ENCODE measurements at regions not wholly inside any gene's neighbourhood (a gene's known extent, or its start where the extent isn't known, plus 50 kb on each side); places are given as distances from the start of the nearest gene placed in this dataset.

GRCh38 chr2:67572721-67573435 is 175.7 kb downstream of the ETAA1 start:
- Histone ChIP-seq H3K27me3 (ENCODE audit: control insufficient read depth, insufficient read depth, low read length) (no peaks in the 10 kb centered on the region), H3K4me3 (ENCODE audit: low read depth, low read length) (no peak overlapping the region), H3K36me3 (ENCODE audit: control insufficient read depth, insufficient read depth, low read length) (no peaks in the 10 kb centered on the region)
- no peak for DNase-seq (ENCODE audit: low read depth)
- TF ChIP-seq CTCF (IDR thresholded peaks at IDR 0.05; ENCODE audit: insufficient read depth, low read length, poor library complexity, severe bottlenecking): no peak

GRCh38 chr2:67574230-67574629 is 177.1 kb downstream of the ETAA1 start:
- no peak for DNase-seq (ENCODE audit: low read depth)
- Histone ChIP-seq H3K27me3 (ENCODE audit: control insufficient read depth, insufficient read depth, low read length) (no peaks in the 10 kb centered on the region), H3K4me3 (ENCODE audit: low read depth, low read length) (no peak overlapping the region), H3K36me3 (ENCODE audit: control insufficient read depth, insufficient read depth, low read length) (no peaks in the 10 kb centered on the region)
- no peak for TF ChIP-seq CTCF (IDR thresholded peaks at IDR 0.05; ENCODE audit: insufficient read depth, low read length, poor library complexity, severe bottlenecking)

- TF ChIP-seq CTCF (IDR thresholded peaks at IDR 0.05; ENCODE audit: insufficient read depth, low read length, poor library complexity, severe bottlenecking): no peak
- Histone ChIP-seq H3K4me3 (ENCODE audit: low read depth, low read length) (no peak overlapping the region), H3K36me3 (ENCODE audit: control insufficient read depth, insufficient read depth, low read length) (no peaks in the 10 kb centered on the region), H3K27me3 (ENCODE audit: control insufficient read depth, insufficient read depth, low read length) (no peaks in the 10 kb centered on the region)
- DNase-seq (ENCODE audit: low read depth): no peak
Measured at GRCh38 chr2:67576226-67576625, 179.1 kb downstream of the ETAA1 start.

- Histone ChIP-seq H3K36me3 (ENCODE audit: control insufficient read depth, insufficient read depth, low read length) (no peaks in the 10 kb centered on the region), H3K27me3 (ENCODE audit: control insufficient read depth, insufficient read depth, low read length) (no peaks in the 10 kb centered on the region), H3K4me3 (ENCODE audit: low read depth, low read length) (no peak overlapping the region)
- DNase-seq (ENCODE audit: low read depth): no peak
- no peak for TF ChIP-seq CTCF (IDR thresholded peaks at IDR 0.05; ENCODE audit: insufficient read depth, low read length, poor library complexity, severe bottlenecking)
Measured at GRCh38 chr2:67576991-67577390, 179.9 kb downstream of the ETAA1 start.

GRCh38 chr2:67579216-67579615 is 182.1 kb downstream of the ETAA1 start:
- Histone ChIP-seq H3K4me3 (ENCODE audit: low read depth, low read length) (no peak overlapping the region), H3K36me3 (ENCODE audit: control insufficient read depth, insufficient read depth, low read length) (no peaks in the 10 kb centered on the region), H3K27me3 (ENCODE audit: control insufficient read depth, insufficient read depth, low read length) (no peaks in the 10 kb centered on the region)
- no peak for DNase-seq (ENCODE audit: low read depth)
- no peak for TF ChIP-seq CTCF (IDR thresholded peaks at IDR 0.05; ENCODE audit: insufficient read depth, low read length, poor library complexity, severe bottlenecking)

GRCh38 chr2:67579806-67580205 is 182.7 kb downstream of the ETAA1 start:
- no peaks in the 10 kb centered on the region for H3K36me3 ChIP-seq (ENCODE audit: control insufficient read depth, insufficient read depth, low read length)
- TF ChIP-seq CTCF (IDR thresholded peaks at IDR 0.05; ENCODE audit: insufficient read depth, low read length, poor library complexity, severe bottlenecking): no peak
- no peak for DNase-seq (ENCODE audit: low read depth)
- H3K4me3 ChIP-seq (ENCODE audit: low read depth, low read length): no peak overlapping the region
- H3K27me3 ChIP-seq (ENCODE audit: control insufficient read depth, insufficient read depth, low read length): no peaks in the 10 kb centered on the region
